GM21390 (cell line): ENCODE measurements at regions not wholly inside any gene's neighbourhood (a gene's known extent, or its start where the extent isn't known, plus 50 kb on each side); places are given as distances from the start of the nearest gene placed in this dataset.
"Not testable (repeated sequence)": the region's sequence is repeated elsewhere in the genome, so short reads cannot be mapped to it uniquely, and the experiment has no call there.

ENCODE experiments used
- ATAC-seq: cut with Tn5 transposase; IDR thresholded peaks from one replicate; pipeline ENCODE4 v1.9.1; 2021; ENCODE audit not compliant: unreplicated experiment

DNA sequence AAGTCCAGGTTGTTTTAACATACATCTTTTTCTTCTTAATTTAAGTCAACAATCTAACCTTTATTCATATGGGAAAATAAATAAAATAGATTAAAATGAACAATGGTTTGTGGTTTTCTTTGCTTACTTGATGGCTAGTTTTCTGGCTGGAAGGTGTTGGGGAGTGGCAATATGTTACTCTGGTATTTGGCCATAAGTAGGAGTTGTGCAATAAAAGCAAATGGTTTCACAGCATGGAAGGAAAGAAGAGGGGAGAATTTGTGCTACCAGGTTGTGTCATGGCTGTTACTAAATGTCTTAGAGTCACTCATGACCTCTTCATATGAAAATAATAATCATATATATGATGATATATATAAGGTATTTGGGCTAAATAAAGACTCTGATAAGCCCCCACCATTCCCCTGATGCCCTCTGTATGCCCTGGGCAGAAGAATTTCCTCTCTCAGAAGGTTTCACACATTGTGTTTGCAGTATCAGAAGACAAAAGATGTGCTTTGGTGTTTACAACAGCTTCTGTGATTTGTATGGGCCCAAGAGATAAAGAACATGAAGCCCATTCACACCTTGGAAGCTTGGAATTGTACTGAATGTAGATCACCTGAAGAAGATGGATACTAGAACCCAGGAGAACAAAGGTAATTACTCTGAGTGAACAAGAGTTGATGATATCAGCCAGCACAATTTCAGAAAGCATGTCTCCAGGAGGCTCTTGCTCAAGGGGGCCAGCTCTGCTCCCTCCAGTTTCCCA, 160.9 kb downstream of the ALG10B start:
- no peak for ATAC-seq

DNA sequence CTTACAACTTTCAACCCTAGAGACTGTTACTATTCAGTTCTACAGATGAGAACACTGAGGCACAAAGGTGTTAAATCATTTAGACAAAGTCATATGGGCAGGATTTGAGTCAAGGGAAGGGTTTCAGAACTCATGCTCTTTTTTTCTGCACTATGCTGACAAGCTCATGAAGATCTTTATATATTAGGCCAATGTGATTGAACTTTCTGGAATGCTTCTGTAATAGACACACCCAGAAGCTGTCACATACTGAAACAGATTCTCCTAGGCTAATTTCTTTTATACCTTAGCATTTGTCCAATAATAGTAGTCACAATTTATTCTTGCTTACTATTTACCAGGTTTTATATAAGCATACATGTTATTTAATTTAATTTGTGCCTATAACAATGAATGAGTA, 164.0 kb downstream of the ALG10B start:
- no peak for ATAC-seq

DNA sequence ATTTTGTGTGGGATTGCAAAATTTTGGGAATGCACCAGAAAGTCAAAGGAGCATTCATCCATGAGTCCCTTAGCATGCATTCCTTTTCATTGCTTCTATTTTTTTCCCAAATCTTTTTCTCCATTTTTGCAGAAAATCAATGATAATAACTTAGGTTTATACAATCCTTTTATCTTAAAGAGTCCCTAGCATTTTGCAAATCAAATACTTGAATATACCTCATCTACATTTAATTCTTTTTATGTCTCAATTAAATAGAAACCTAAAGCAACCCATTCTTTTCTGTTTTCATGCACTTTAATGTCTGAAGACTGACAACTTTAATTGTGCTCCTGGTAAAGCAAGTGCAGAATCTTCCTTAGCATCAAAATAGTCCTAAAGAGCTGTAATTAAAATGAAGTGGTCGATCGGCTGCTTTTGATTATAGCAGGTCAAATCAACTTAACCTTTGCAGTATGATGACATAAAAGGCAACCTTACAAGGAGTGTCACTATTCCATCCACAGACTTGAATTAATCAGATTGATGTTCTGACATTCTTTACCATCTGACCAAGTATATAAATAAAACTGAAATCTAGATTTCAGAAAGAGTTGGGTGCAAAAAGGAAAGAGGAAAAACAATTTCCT, 168.4 kb downstream of the ALG10B start:
- ATAC-seq: no peak

DNA sequence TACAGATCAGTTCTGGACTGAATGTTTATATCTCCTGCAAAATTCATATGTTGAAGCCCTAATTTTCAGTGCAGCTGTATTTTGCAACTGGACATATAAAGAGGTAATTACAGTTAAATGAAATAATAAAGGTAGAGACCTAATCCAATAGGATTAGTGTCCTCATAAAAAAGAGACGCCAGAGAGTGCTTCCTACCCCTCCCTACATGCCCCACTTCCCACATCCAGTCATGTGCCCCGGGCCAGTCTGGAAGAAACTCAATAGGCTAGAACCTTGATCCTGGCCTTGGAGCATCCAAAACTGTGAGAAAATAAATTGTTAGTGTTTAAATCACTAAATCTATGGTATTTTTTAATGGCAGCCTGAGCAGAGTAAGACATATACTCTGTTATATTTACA, 172.3 kb downstream of the ALG10B start:
- ATAC-seq: no peak

DNA sequence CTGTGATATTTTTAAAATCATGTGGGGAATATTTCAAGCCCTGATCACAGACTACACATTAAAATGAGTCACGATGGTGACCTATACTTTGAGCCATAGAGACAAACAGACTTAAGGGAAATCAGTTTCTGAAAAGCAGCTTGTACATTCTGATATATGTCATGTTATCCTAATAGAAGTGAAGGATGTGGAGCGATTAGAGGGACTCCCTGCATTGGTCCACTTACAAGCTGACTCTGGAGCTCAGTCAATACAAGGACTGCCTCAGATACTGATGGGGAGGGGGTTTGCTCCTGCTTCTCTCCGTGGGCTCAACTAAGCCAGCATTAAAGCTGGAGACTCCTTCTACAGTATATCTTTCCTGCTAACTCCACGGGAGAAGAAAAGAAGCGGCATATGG, 173.5 kb downstream of the ALG10B start:
- no peak for ATAC-seq

DNA sequence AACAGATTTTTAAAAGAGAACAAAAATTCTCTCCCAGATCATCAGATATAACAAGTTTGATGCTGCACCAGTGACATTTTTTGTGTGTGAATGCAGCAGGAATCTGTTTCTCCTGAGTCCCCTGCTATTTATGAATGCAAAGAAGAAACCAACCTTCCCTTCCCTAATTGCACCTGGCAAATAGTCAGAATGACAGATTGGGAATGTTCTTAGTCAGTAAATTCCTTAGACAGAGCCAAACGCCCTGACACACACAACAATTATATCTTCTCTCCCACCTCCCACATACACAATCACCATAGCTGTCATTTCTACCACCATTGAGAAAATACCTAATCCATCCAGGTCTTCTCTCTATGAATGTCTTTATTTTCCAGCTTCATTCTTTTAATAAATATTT, 174.4 kb downstream of the ALG10B start:
- no peak for ATAC-seq

DNA sequence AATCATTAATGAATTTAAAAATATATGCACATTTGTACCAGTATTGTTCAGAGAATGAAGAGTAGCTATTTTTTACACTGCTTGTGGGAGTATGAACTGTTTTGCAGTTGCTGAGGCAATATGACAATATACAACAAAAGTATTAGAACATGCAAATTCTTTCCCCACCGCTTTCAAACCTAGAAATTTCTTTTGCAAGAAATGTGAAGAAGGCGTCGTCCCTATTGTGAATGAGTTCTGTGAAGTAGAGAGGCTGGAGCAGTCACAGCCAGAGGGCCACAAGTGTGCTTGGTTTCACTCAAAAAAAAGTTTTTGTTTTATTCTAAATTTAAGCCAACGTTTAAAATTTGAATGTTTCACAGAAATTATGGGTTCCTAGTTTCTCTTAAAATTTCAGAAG, 184.9 kb downstream of the ALG10B start:
- ATAC-seq: no peak

DNA sequence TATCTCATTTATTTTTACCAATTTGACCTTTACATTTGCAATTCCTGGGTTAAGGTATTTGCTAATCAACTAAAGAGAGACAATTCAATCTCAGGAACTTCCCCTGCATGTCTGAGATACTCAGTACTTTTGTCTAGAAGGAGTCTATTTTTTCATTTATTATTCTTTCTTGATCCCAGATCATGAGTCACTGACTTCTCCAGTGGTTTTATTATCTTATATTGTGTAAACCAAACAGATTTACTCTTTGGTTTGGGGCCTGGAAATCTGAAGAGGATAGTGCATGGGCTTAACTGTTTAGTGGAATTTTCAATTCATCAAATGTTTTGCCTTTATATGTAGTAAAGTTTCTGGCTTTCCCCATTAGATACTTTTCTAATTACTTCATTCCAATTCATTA, 185.4 kb downstream of the ALG10B start:
- ATAC-seq: no peak

DNA sequence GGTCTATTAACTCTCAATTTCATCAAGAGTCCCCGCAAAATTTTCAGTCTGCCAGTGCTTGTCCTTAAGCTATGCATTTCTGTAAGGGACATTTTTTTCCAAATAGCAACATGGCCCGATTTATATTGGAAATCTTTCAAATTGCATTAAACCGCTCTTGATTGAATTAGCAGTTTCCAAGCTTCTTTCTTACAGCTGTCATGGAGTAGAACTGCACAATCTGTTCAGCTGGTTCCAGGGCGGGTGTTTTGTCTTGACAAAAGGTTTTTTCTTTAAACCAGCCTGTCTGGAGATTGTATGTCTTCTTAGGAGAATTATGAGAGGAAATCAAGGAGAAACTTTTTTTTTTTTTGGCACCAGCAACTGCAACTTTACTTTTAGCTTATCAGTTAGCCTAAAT, 185.8 kb downstream of the ALG10B start:
- no peak for ATAC-seq

DNA sequence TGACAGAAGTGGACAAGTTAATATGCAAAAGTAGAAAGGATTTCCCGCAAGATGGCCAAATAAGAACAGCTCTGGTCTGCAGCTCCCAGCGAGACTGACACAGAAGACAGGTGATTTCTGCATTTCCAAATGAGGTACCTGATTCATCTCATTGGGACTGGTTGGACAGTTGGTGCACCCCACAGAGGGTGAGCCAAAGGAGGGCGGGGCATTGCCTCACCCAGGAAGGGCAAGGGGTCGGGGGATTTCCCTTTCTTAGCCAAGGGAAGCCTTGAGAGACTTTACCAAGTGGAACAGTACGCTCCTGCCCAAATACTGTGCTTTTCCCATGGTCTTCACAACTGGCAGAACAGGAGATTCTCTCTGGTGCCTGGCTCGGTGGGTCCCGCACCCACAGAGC, 191.3 kb downstream of the ALG10B start:
- ATAC-seq: no peak

DNA sequence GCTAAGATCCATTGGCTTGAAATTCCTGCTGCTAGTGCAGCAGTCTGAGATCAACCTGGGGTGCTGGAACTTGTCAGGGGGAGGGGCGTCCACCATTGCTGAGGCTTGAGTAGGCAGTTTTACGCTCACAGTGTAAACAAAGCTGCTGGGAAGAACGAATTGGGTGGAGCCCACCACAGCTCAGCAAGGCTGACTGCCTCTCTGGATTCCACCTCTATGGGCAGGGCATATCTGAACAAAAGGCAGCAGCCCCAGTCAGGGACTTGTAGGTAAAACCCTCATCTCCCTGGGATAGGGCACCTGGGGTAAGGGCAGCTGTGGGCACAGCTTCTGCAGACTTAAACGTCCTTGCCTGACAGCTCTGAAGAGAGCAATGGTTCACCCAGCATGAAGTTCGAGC, 191.7 kb downstream of the ALG10B start:
- no peak for ATAC-seq

DNA sequence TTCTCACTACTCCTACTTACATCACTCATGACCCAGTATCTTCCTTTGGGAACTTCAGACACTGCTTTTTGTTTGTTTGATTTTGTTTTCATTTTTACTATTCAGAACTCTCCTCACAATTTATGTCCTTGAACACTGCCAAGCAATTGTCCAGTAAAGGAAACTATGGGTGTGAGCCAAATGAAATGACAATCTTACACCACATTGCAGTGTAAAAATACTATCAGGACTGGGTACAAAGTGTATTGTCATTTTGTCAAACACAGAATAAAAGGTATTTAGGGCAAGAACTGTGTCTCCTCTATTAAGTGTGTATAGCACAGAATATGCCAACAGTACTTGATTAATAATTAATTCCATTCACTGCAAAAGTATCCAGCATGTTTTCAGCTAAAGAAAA, 199.3 kb downstream of the ALG10B start:
- ATAC-seq: no peak

DNA sequence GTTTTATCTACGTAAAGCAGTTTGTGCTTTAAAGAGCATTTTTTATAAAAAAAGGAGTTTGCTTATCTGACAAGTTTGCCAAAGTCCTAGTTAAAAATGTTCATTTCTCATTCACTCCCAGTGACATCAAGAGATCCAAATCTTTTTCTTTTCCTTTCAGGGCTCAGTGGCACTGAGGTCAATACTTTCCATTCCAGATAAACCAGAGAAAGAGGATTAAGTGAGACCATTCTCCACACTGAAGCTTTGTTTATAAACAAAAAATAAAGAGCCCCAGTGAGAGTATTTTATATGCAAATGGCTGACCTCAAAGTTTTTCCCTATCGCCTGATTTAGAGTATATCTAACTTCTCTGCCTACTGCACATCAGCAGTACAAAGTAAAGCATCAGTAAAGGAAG, 199.8 kb downstream of the ALG10B start:
- no peak for ATAC-seq

DNA sequence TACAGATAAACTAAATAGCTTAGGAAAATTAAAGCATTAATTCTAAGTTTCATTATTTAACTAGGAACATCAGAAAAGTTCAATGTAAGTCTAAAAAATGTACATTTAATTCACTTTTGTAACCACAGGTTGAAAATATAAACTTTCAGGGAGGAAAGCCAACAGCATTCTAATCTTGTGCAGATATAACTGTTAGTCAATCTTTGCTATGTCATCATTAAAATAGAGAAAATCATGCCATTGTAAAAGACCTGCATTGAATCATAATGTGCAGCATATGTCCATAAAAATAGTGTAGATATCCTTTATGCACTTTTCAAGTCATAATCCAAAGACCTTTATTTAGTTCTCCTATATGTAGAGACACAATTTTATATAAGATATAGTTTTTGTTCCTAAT, 207.3 kb downstream of the ALG10B start:
- no peak for ATAC-seq

DNA sequence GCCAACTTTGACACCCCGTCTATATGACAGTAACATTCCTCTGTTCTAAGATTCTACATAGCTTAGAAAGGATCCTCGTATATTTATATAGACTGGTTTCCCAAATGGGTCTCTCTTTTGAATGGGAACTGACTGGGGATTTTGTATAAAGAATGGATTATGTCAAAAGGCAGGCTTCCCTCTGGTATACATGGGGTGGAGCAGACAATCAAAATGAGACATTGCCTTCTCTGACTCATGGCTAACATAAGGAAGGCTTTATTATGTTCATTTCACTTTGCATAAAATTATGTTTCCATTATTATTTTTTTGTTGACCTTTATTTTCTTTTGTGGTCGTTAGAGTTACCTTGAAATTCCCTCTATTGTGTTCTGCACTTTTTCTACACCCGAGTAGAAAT, 211.1 kb downstream of the ALG10B start:
- no peak for ATAC-seq

DNA sequence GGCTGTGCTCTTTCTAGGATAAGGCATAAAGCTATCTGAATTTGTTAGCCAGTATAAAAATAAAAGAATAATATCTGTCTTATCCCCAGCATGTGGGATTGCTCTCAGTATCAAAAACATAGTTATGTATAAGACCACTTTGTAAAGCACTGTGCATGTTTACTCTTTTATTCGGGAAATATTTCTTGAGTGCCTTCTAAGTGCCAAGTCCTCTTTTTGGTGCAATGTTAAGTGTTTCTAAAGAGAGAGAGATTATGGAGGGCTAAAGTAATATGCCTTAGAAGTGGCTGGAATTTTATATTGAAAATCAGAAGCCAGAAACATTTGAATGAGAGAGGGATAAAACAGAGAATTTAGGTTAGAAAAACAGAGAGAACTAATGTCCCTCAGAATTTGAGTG, 212.0 kb downstream of the ALG10B start:
- no peak for ATAC-seq

DNA sequence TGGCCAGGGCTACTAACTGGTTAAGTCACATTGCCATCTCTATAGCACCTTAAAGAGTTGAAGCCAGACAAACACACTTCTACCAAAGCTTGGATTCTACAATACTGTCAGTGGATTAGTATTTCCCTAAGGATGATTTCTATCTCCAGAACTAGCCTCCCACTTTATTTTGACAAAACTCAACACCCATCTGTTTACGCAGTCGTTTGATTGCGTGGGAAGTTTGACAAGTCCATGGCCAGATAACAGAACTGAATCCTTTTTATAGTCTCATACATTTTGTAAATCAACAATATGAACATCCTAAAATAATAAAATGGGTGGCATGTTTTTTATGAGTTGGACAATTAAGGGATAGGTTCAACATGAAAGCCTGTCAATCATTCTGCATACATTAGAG, 212.7 kb downstream of the ALG10B start:
- ATAC-seq: not testable (repeated sequence)

DNA sequence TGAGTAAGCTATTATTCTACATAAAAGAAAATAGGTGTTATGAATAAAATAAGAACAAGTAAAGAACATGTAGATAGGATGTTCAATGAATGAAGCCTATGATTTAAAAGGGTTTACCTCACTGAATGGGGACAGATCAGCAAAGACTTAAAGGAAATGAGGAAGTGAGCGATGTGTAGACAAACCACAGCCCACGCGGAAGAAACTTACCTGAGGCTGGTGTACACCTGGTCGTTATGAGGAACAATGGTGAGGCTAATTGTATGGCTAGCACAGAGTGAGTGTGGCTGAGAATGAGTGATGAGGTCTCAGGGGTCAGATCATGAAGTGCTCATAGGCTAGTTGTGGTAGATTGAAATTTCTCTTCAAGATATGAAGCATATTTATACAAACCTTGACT, 221.7 kb downstream of the ALG10B start:
- ATAC-seq: no peak

DNA sequence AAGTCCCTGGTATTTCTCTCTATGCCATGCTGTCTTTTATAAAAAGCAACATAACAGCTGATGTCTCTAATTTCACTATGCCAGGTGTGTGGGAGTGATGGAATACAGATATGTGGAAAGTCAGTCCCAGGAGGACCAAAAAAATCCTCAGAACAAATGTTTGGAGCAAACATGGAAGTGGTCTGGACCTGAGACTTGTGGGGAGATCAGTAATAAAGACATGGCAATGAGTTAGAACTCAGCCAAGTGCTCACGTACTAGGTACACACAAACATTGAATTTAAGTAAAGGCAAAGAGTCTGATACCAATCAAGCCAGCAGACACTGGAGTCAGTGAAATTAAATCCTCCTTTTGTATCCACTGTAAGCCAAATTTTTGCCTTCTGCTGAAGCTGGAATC, 223.6 kb downstream of the ALG10B start:
- ATAC-seq: no peak

DNA sequence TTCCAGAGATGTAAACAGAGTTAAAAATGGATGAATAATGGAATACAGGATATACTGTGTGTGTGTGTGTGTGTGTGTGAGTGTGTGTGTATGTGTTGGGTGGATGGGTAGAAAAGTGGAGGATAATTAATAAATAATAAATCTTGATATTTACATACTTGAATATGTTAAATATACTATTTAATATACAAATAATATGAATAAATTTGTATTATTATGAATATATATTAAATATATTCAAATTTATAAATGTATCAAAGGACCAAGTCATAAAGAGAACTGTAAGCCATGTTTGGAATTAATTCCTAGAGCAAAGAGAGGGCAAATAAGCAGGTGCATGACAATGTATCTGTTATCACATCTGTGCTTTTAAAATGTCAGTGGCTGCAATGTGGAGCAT, 225.3 kb downstream of the ALG10B start:
- no peak for ATAC-seq

DNA sequence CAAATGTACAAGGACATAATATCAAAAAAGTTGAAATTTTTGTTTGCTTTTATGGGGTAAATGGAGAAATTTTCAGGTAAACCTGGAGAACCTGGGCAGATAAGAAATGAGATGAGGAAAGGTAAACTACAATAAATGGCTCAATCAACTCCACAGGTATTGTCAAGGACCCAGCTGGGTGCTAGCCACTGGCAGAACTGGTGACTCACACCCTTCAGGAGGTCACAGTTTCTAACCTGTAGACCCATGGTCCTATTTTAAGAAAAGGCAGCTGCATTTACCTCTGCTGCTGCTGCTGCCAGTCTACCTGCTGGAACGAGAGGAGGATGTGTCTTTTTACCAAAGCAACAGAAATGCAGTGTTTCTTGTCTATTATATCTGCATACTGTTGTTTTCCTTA, 226.6 kb downstream of the ALG10B start:
- no peak for ATAC-seq

DNA sequence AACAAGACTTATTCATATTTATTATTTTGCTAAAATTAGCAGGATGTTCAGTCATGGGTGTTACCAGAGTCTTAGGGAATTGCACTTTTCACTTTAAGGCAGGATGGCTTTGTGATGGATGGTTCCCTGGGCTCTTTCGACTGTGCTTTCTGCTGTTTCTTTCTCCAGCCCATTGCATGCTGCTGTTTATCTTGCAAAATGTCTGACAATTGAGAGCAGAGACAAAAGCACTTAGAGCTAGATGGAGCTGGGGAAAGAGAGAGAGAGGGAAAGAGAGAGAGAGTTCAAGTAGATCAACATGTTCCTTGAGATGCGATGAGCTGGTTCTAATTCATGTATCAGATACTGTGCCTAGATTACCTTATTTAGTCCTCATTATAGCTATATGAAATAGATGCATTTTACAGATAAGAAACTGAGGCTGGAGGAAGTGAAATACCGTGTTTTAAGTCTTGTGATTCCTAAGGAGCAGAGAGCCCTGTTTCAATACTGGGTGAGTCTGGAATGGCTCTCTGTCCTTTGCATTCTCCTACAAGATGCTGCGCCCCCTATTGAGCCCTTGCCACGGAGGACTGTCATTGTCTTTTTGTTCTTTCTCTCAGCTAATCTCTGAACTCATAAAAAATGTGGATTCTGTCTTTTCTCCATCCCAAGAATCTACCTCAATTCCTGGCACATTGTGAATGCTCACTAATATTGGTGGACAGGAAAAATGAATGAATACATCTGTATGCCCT, 227.9 kb downstream of the ALG10B start:
- ATAC-seq: no peak
